DND-41 (cell line): ENCODE measurements at regions not wholly inside any gene's neighbourhood (a gene's known extent, or its start where the extent isn't known, plus 50 kb on each side); places are given as distances from the start of the nearest gene placed in this dataset.
"Not testable (repeated sequence)": the region's sequence is repeated elsewhere in the genome, so short reads cannot be mapped to it uniquely, and the experiment has no call there.

ENCODE experiments used
- ATAC-seq: fragments of 200-7000 bp; cut with Tn5 transposase; 3 replicates; pipeline ENCODE4 v1.9.1; 2021; ENCODE audit warnings: low read depth; ENCODE audit not compliant: insufficient read depth
- DNase-seq: peaks from one replicate; pipeline ENCODE4 v3.0.0-alpha.2; 2020
- H2AFZ ChIP-seq: 2 replicates; pipeline ENCODE4 v1.6.0; 2012; ENCODE audit warnings: low read depth, low read length
- H3K27ac ChIP-seq: 2 replicates; pipeline ENCODE4 v1.5.1; 2012; ENCODE audit warnings: low read length, inconsistent platforms
- H3K27me3 ChIP-seq: fragments of 200-600 bp; sonication (generic); 2 replicates; pipeline ENCODE4 v1.6.0; 2012; ENCODE audit warnings: low read length, mild to moderate bottlenecking, inconsistent platforms; ENCODE audit not compliant: insufficient read depth, poor library complexity
- H3K36me3 ChIP-seq: 2 replicates; pipeline ENCODE4 v1.5.1; 2012; ENCODE audit warnings: low read length, inconsistent platforms; ENCODE audit not compliant: insufficient read depth
- H3K4me1 ChIP-seq: 2 replicates; pipeline ENCODE4 v1.5.1; 2012; ENCODE audit warnings: mild to moderate bottlenecking, low read length; ENCODE audit not compliant: insufficient read depth
- H3K4me2 ChIP-seq: 2 replicates; pipeline ENCODE4 v1.6.0; 2012; ENCODE audit warnings: mild to moderate bottlenecking, moderate library complexity, low read length, inconsistent platforms; ENCODE audit not compliant: insufficient read depth
- H3K4me3 ChIP-seq, 2 experiments: fragments of 200-600 bp in 1 of 2; shearing (Covaris generic) in 1 of 2; 2 replicates each; pipeline ENCODE4 v1.5.1; 2012 to 2016; ENCODE audit warnings: inconsistent platforms in 2 of 2, low read length in 2 of 2, mild to moderate bottlenecking in 2 of 2, low read depth in 1 of 2, moderate library complexity in 1 of 2
- H3K79me2 ChIP-seq: 2 replicates; pipeline ENCODE4 v1.6.0; 2012; ENCODE audit warnings: low read length, inconsistent platforms; ENCODE audit not compliant: insufficient read depth
- H3K9ac ChIP-seq: 2 replicates; pipeline ENCODE4 v1.6.0; 2012; ENCODE audit warnings: low read depth, mild to moderate bottlenecking, inconsistent platforms, low read length, moderate library complexity
- H3K9me3 ChIP-seq: 2 replicates; pipeline ENCODE4 v1.5.1; 2012; ENCODE audit warnings: low read length, moderate library complexity, mild to moderate bottlenecking, inconsistent platforms; ENCODE audit not compliant: insufficient read depth, severe bottlenecking
- H4K20me1 ChIP-seq: 2 replicates; pipeline ENCODE4 v1.6.0; 2012; ENCODE audit warnings: low read length; ENCODE audit not compliant: insufficient read depth

DNA sequence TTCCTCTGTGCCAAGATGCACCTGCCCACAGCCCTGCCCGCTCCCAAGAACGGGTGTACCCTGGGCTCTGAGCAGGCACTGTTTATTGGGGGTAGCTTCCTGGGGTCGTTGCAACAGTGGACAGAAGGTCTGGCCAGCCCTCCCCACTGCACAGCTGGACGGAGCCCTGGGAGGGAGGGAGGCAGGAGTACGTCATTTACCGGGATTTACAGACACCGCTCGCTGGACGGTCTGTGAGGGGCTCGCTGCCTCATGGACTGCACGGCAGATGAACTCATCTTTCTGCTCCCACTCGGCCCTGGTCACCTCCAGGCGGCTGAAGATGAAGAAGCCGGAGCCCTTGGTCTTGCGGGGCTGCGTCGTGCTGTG is 195.2 kb downstream of the TMEM121 start:
- not testable (repeated sequence) for H3K27me3 ChIP-seq, H3K27ac ChIP-seq, ATAC-seq, H2AFZ ChIP-seq, H3K9me3 ChIP-seq, H3K4me1 ChIP-seq, H3K4me3 ChIP-seq, H3K9ac ChIP-seq, DNase-seq, H4K20me1 ChIP-seq, H3K79me2 ChIP-seq, H3K4me2 ChIP-seq, H3K36me3 ChIP-seq

DNA sequence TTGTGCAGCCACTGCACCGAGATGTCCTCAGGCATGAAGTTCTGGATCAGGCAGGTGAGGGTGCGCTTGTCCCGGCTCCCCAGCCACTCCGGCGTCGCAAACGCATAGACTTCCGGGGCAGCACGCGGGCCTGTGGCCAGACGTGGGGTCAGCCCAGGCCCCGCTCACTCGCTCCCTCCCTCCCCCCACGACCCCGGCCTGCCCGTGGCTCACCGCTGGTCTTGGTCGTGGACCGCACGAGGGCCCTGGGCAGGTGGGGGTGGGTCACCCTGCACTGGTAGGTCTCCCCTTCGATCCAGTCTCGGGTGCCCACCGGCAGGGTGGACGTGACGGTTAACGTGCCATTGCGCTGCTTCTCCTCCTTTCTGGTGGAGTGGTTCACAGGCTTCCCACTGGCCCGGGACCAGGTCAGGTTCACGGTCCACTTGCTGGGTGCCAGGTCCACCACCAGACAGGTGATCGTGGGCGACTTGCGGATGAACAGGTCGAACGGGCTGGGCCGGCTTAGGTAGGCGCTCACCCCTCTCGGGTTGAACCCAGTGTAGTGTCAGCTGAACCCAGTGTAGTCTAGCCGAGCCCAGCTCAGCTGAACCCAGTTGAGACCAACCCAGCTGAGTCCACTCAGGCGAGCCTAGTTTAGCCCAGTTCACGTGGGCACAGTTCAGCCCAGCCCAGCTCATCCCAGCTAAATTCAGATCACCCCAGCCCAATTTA is 195.8 kb downstream of the TMEM121 start:
- not testable (repeated sequence) for DNase-seq, H3K4me3 ChIP-seq, H4K20me1 ChIP-seq, H2AFZ ChIP-seq, H3K9me3 ChIP-seq, H3K79me2 ChIP-seq, ATAC-seq, H3K27me3 ChIP-seq, H3K4me2 ChIP-seq, H3K4me1 ChIP-seq, H3K9ac ChIP-seq, H3K27ac ChIP-seq, H3K36me3 ChIP-seq

DNA sequence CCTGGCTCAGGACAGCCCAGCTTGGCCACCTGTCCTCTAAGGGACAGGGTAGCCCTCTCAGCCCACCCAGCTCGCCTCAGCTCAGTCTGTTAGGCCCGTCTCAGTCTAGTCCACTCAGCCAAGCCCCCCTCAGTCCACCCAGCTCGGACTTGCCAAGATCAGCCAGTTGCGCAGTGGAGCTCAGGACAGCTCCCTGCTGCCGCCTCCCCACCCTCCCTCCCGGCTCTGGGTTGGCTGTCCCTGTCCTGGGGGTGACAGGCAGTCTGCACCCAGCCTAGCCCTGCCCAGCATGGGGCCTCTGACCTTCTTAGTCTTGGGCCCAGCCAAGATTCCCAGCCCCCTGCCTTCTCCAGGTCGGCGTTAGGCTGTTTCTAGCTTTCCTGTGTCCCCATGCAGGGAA is 196.9 kb downstream of the TMEM121 start:
- H3K36me3 ChIP-seq, DNase-seq, H3K27ac ChIP-seq, H3K9me3 ChIP-seq, H3K4me1 ChIP-seq, H2AFZ ChIP-seq, H3K9ac ChIP-seq, H3K27me3 ChIP-seq, H3K79me2 ChIP-seq, ATAC-seq, H3K4me3 ChIP-seq, H4K20me1 ChIP-seq, H3K4me2 ChIP-seq: not testable (repeated sequence)

DNA sequence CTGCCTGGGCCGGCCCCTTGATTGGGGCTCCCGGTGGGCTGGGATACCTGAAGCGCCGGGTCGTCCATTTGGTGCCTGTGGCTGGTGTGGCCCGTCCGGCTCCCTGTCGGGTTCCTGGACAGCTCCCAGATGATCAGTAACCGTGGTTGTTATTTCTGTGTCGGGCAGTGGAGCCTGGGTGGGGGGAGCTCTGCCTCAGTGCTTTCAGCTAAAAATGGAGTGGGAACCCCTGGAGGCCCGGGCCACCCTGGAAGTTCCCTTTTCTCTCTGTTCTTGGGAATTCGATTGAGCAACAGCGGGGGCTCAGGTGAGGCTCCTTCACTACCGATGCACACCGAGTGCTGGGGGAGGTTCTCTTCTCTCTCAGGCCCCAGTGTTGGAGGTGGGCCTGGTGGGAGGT is 197.4 kb downstream of the TMEM121 start:
- DNase-seq, H3K4me1 ChIP-seq, H2AFZ ChIP-seq, ATAC-seq, H3K36me3 ChIP-seq, H3K9ac ChIP-seq, H3K27ac ChIP-seq, H3K4me3 ChIP-seq, H3K9me3 ChIP-seq, H3K79me2 ChIP-seq, H3K4me2 ChIP-seq, H4K20me1 ChIP-seq, H3K27me3 ChIP-seq: not testable (repeated sequence)

- H4K20me1 ChIP-seq, H2AFZ ChIP-seq, H3K27ac ChIP-seq, H3K4me1 ChIP-seq, H3K9ac ChIP-seq, H3K4me2 ChIP-seq, H3K36me3 ChIP-seq, H3K4me3 ChIP-seq, H3K27me3 ChIP-seq, DNase-seq, ATAC-seq, H3K79me2 ChIP-seq, H3K9me3 ChIP-seq: not testable (repeated sequence)
These were observed 203.5 kb downstream of the TMEM121 start for GRCh38 chr14:105729825-105730368.

DNA sequence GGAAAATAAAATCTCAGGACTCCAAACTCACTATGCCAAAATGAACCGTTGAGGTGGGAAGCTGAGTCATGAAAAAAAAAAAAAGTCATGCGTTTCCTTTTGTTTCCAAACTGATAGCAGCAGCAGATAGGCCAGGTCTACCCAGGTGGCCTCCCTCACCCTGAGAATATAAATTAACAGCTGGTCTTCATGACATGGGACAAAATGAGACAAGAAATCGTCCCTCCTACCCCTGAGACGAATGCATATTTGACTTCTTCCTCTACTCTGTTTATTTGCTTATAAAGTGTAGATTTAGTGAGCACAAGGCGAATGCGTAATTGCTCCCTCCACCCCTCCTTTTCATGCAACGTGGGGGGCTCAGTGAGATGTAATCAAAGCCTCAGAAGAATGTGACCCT is 204.3 kb downstream of the TMEM121 start:
- H2AFZ ChIP-seq, H3K4me1 ChIP-seq, H3K4me2 ChIP-seq, DNase-seq, H3K9me3 ChIP-seq, H3K9ac ChIP-seq, ATAC-seq, H3K79me2 ChIP-seq, H4K20me1 ChIP-seq, H3K4me3 ChIP-seq, H3K27ac ChIP-seq, H3K27me3 ChIP-seq, H3K36me3 ChIP-seq: not testable (repeated sequence)

GRCh38 chr14:105731221-105731985 is 205.0 kb downstream of the TMEM121 start:
- not testable (repeated sequence) for H4K20me1 ChIP-seq, H3K4me1 ChIP-seq, H3K79me2 ChIP-seq, H3K27ac ChIP-seq, H3K9me3 ChIP-seq, H2AFZ ChIP-seq, ATAC-seq, H3K4me3 ChIP-seq, H3K36me3 ChIP-seq, H3K4me2 ChIP-seq, H3K9ac ChIP-seq, DNase-seq, H3K27me3 ChIP-seq
